ENCODE measurements at regions not wholly inside any gene's neighbourhood (a gene's known extent, or its start where the extent isn't known, plus 50 kb on each side); places are given as distances from the start of the nearest gene placed in this dataset.

DNA sequence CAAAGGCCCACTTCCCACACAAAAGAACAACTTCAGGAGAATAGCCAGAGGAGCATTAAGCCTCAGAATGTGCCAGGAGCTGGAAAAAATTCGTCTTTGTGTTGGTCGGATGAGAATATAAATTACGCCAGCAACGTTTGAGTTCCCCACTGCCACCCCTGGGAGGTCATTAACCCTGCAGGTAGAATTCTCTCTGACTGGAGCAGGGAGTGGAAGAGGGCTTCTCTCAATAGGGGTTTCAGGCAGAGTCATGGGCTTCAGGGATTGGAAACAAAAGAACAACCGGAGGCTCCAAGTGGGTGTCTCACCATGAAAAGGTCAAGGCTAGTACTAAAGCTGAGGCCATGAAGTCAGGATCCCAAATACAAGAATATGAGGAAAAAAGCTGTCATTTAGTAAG is 69.0 kb upstream of the DDX18 start:
- no peak overlapping the region for H3K4me2 ChIP-seq
- H3K4me3 ChIP-seq = no peak overlapping the region
- Mint-ChIP-seq H3K4me1 (peaks cover 10% of the 10 kb centered on the region), H3K4me3 (no peak overlapping the region), H3K36me3 (ENCODE audit: low read depth) (no peaks in the 10 kb centered on the region), H3K27ac (no peak overlapping the region), H3K9me3 (no peaks in the 10 kb centered on the region), H3K27me3 (ENCODE audit: insufficient read depth, low read depth, poor library complexity) (peaks cover 1% of the 10 kb centered on the region)
- H3K27me3 ChIP-seq (ENCODE audit: insufficient read depth) = no peaks in the 10 kb centered on the region
- no peak overlapping the region for H2AFZ ChIP-seq
- H3K4me1 ChIP-seq (ENCODE audit: insufficient read depth) = peaks cover 5% of the 10 kb centered on the region; the same call in 1 of the 2 replicates
- H3K27ac ChIP-seq (ENCODE audit: low read depth) = no peak overlapping the region
- ATAC-seq (peak; percentile 71), DNase-seq (ENCODE audit: low spot score) (peak; percentile 10)
- no peaks in the 10 kb centered on the region for H3F3A ChIP-seq (replicated peaks; ENCODE audit: low read depth)
- no peaks in the 10 kb centered on the region for H4K20me1 ChIP-seq (replicated peaks; ENCODE audit: insufficient read depth)
- H3K79me2 ChIP-seq (replicated peaks; ENCODE audit: insufficient read depth) = no peaks in the 10 kb centered on the region
- TF ChIP-seq ZNF331 (CRISPR knock-in tag; IDR thresholded peaks at IDR 0.05; ENCODE audit: low read depth) (no peak), EZH2 (IDR thresholded peaks at IDR 0.05; ENCODE audit: low read depth, unreplicated experiment) (no peak), POLR2AphosphoS5 (IDR thresholded peaks at IDR 0.05; ENCODE audit: low read depth) (no peak), STAT1 (IDR thresholded peaks at IDR 0.05; ENCODE audit: unreplicated experiment) (no peak), CREB1 (CRISPR knock-in tag; IDR thresholded peaks at IDR 0.05; ENCODE audit: low read depth) (no peak), JUNB (IDR thresholded peaks at IDR 0.05; ENCODE audit: unreplicated experiment) (no peak), NANOG (IDR thresholded peaks at IDR 0.05; ENCODE audit: borderline replicate concordance) (no peak), EZH2phosphoT487 (IDR thresholded peaks at IDR 0.05; ENCODE audit: unreplicated experiment) (no peak)
- TF ChIP-seq, protein P1, sequence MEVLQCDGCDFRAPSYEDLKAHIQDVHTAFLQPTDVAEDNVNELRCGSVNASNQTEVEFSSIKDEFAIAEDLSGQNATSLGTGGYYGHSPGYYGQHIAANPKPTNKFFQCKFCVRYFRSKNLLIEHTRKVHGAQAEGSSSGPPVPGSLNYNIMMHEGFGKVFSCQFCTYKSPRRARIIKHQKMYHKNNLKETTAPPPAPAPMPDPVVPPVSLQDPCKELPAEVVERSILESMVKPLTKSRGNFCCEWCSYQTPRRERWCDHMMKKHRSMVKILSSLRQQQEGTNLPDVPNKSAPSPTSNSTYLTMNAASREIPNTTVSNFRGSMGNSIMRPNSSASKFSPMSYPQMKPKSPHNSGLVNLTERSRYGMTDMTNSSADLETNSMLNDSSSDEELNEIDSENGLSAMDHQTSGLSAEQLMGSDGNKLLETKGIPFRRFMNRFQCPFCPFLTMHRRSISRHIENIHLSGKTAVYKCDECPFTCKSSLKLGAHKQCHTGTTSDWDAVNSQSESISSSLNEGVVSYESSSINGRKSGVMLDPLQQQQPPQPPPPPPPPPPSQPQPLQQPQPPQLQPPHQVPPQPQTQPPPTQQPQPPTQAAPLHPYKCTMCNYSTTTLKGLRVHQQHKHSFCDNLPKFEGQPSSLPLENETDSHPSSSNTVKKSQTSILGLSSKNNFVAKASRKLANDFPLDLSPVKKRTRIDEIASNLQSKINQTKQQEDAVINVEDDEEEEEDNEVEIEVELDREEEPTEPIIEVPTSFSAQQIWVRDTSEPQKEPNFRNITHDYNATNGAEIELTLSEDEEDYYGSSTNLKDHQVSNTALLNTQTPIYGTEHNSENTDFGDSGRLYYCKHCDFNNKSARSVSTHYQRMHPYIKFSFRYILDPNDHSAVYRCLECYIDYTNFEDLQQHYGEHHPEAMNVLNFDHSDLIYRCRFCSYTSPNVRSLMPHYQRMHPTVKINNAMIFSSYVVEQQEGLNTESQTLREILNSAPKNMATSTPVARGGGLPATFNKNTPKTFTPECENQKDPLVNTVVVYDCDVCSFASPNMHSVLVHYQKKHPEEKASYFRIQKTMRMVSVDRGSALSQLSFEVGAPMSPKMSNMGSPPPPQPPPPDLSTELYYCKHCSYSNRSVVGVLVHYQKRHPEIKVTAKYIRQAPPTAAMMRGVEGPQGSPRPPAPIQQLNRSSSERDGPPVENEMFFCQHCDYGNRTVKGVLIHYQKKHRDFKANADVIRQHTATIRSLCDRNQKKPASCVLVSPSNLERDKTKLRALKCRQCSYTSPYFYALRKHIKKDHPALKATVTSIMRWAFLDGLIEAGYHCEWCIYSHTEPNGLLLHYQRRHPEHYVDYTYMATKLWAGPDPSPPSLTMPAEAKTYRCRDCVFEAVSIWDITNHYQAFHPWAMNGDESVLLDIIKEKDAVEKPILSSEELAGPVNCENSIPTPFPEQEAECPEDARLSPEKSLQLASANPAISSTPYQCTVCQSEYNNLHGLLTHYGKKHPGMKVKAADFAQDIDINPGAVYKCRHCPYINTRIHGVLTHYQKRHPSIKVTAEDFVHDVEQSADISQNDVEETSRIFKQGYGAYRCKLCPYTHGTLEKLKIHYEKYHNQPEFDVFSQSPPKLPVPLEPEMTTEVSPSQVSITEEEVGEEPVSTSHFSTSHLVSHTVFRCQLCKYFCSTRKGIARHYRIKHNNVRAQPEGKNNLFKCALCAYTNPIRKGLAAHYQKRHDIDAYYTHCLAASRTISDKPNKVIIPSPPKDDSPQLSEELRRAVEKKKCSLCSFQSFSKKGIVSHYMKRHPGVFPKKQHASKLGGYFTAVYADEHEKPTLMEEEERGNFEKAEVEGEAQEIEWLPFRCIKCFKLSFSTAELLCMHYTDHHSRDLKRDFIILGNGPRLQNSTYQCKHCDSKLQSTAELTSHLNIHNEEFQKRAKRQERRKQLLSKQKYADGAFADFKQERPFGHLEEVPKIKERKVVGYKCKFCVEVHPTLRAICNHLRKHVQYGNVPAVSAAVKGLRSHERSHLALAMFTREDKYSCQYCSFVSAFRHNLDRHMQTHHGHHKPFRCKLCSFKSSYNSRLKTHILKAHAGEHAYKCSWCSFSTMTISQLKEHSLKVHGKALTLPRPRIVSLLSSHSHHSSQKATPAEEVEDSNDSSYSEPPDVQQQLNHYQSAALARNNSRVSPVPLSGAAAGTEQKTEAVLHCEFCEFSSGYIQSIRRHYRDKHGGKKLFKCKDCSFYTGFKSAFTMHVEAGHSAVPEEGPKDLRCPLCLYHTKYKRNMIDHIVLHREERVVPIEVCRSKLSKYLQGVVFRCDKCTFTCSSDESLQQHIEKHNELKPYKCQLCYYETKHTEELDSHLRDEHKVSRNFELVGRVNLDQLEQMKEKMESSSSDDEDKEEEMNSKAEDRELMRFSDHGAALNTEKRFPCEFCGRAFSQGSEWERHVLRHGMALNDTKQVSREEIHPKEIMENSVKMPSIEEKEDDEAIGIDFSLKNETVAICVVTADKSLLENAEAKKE (CRISPR knock-in tag; IDR thresholded peaks at IDR 0.05) = no peak
- TF ChIP-seq, protein P2, sequence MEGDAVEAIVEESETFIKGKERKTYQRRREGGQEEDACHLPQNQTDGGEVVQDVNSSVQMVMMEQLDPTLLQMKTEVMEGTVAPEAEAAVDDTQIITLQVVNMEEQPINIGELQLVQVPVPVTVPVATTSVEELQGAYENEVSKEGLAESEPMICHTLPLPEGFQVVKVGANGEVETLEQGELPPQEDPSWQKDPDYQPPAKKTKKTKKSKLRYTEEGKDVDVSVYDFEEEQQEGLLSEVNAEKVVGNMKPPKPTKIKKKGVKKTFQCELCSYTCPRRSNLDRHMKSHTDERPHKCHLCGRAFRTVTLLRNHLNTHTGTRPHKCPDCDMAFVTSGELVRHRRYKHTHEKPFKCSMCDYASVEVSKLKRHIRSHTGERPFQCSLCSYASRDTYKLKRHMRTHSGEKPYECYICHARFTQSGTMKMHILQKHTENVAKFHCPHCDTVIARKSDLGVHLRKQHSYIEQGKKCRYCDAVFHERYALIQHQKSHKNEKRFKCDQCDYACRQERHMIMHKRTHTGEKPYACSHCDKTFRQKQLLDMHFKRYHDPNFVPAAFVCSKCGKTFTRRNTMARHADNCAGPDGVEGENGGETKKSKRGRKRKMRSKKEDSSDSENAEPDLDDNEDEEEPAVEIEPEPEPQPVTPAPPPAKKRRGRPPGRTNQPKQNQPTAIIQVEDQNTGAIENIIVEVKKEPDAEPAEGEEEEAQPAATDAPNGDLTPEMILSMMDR (conservative IDR thresholded peaks at IDR 0.05; ENCODE audit: low read depth in 2 of 2) = no peak
- H3K9me2 ChIP-seq (ENCODE audit: insufficient read depth) = no peaks in the 10 kb centered on the region; the same call in 1 of the 2 replicates
- H3K36me3 ChIP-seq (ENCODE audit: insufficient read depth) = no peaks in the 10 kb centered on the region
